ENCODE measurements at regions not wholly inside any gene's neighbourhood (a gene's known extent, or its start where the extent isn't known, plus 50 kb on each side); places are given as distances from the start of the nearest gene placed in this dataset.

- no peak for DNase-seq (ENCODE audit: low read depth in 4 of 4, low spot score in 3 of 4)
Measured at GRCh38 chr3:72698154-72698917, 149.9 kb downstream of the SHQ1 start.

- no peak for DNase-seq (ENCODE audit: low read depth in 4 of 4, low spot score in 3 of 4)
Measured at GRCh38 chr3:72697717-72698116, 150.5 kb downstream of the SHQ1 start.

GRCh38 chr3:72696815-72697214, 151.4 kb downstream of the SHQ1 start:
- no peak for DNase-seq (ENCODE audit: low read depth in 4 of 4, low spot score in 3 of 4)

- DNase-seq (ENCODE audit: low read depth in 4 of 4, low spot score in 3 of 4), result no peak
Measured at GRCh38 chr3:72694398-72694797, 153.8 kb downstream of the SHQ1 start.

GRCh38 chr3:72692990-72693389, 155.3 kb downstream of the SHQ1 start:
- no peak for DNase-seq (ENCODE audit: low read depth in 4 of 4, low spot score in 3 of 4)

- DNase-seq (ENCODE audit: low read depth in 4 of 4, low spot score in 3 of 4), result peak in 1 of 4 donors; percentile 44
Measured at GRCh38 chr3:72690629-72691028, 157.6 kb downstream of the SHQ1 start.

- DNase-seq (ENCODE audit: low read depth in 4 of 4, low spot score in 3 of 4), result peak in 2 of 4 donors; percentile 32 to 41
Measured at GRCh38 chr3:72682936-72683452, 165.3 kb downstream of the SHQ1 start.

- no peak for DNase-seq (ENCODE audit: low read depth in 4 of 4, low spot score in 3 of 4)
Measured at GRCh38 chr3:72681598-72681997, 166.6 kb downstream of the SHQ1 start.

- no peak for DNase-seq (ENCODE audit: low read depth in 4 of 4, low spot score in 3 of 4)
Measured at GRCh38 chr3:72680766-72681165, 167.5 kb downstream of the SHQ1 start.

- DNase-seq (ENCODE audit: low read depth in 4 of 4, low spot score in 3 of 4), result no peak
Measured at GRCh38 chr3:72679540-72680198, 168.6 kb downstream of the SHQ1 start.

GRCh38 chr3:72678867-72679266, 169.4 kb downstream of the SHQ1 start:
- DNase-seq (ENCODE audit: low read depth in 4 of 4, low spot score in 3 of 4), result no peak

GRCh38 chr3:72678380-72678779, 169.9 kb downstream of the SHQ1 start:
- no peak for DNase-seq (ENCODE audit: low read depth in 4 of 4, low spot score in 3 of 4)

- DNase-seq (ENCODE audit: low read depth in 4 of 4, low spot score in 3 of 4), result no peak
Measured at GRCh38 chr3:72675243-72675642, 173.0 kb downstream of the SHQ1 start.

- DNase-seq (ENCODE audit: low read depth in 4 of 4, low spot score in 3 of 4), result no peak
Measured at GRCh38 chr3:72673011-72673771, 175.1 kb downstream of the SHQ1 start.

GRCh38 chr3:72669224-72669623, 179.0 kb downstream of the SHQ1 start:
- DNase-seq (ENCODE audit: low read depth in 4 of 4, low spot score in 3 of 4), result no peak

- no peak for DNase-seq (ENCODE audit: low read depth in 4 of 4, low spot score in 3 of 4)
Measured at GRCh38 chr3:72666447-72666755, 181.8 kb downstream of the SHQ1 start.

- DNase-seq (ENCODE audit: low read depth in 4 of 4, low spot score in 3 of 4), result no peak
Measured at GRCh38 chr3:72665701-72666446, 182.4 kb downstream of the SHQ1 start.

GRCh38 chr3:72665103-72665502, 183.1 kb downstream of the SHQ1 start:
- DNase-seq (ENCODE audit: low read depth in 4 of 4, low spot score in 3 of 4), result no peak

GRCh38 chr3:72664184-72664975, 183.9 kb downstream of the SHQ1 start:
- DNase-seq (ENCODE audit: low read depth in 4 of 4, low spot score in 3 of 4), result no peak

GRCh38 chr3:72663429-72663828, 184.8 kb downstream of the SHQ1 start:
- DNase-seq (ENCODE audit: low read depth in 4 of 4, low spot score in 3 of 4), result no peak

All from left renal pelvis (tissue), 4 donors.